CD8-positive, alpha-beta memory T cell (primary cell): ENCODE measurements at regions not wholly inside any gene's neighbourhood (a gene's known extent, or its start where the extent isn't known, plus 50 kb on each side); places are given as distances from the start of the nearest gene placed in this dataset.
"Not testable (repeated sequence)": the region's sequence is repeated elsewhere in the genome, so short reads cannot be mapped to it uniquely, and the experiment has no call there.

Source experiments
- CTCF ChIA-PET: fragments of 350-600 bp; sonication (Branson Sonifier 250); formaldehyde crosslinking; loops from one replicate; lab custom pipeline; 2021; ENCODE audit warnings: antibody characterized with exemption; lab: Charles Lee
- POLR2A ChIA-PET: fragments of 350-600 bp; sonication (Branson Sonifier 250); formaldehyde crosslinking; loops from one replicate; lab custom pipeline; 2021; ENCODE audit warnings: antibody characterized with exemption; lab: Charles Lee
- DNase-seq, 5 donors: peaks; one replicate each; pipeline versions ENCODE4 v3.0.0 to v3.0.0-alpha.2; 2020 to 2022; ENCODE audit warnings: mixed read lengths in 1 of 5
- H3K27ac ChIP-seq: one replicate; pipeline ENCODE4 v1.7.0; 2013; ENCODE audit warnings: low read depth, mild to moderate bottlenecking, low read length, moderate library complexity
- H3K27me3 ChIP-seq: 2 replicates; pipeline ENCODE4 v1.7.0; 2013; ENCODE audit warnings: low read length, mild to moderate bottlenecking; ENCODE audit not compliant: insufficient read depth, poor library complexity, severe bottlenecking
- H3K36me3 ChIP-seq: 2 replicates; pipeline ENCODE4 v1.7.0; 2013; ENCODE audit warnings: mild to moderate bottlenecking, low read length, moderate library complexity; ENCODE audit not compliant: insufficient read depth
- H3K4me1 ChIP-seq: 2 replicates; pipeline ENCODE4 v1.7.0; 2013; ENCODE audit warnings: mild to moderate bottlenecking, low read length, moderate library complexity; ENCODE audit not compliant: insufficient read depth
- H3K4me3 ChIP-seq: 2 replicates; pipeline ENCODE4 v1.7.0; 2013; ENCODE audit warnings: mild to moderate bottlenecking, low read length
- H3K9me3 ChIP-seq: 2 replicates; pipeline ENCODE4 v1.7.0; 2013; ENCODE audit warnings: mild to moderate bottlenecking, low read length
- H3K27ac Mint-ChIP-seq, 8 donors: one replicate each; pipeline ENCODE4 v1.8.0; 2020 to 2021; ENCODE audit warnings: mixed read lengths in 8 of 8, mild to moderate bottlenecking in 6 of 8, inconsistent platforms in 3 of 8, moderate library complexity in 3 of 8
- H3K27me3 Mint-ChIP-seq, 2 donors: one replicate each; pipeline ENCODE4 v1.8.0; 2020 to 2021; ENCODE audit warnings: mixed read lengths in 2 of 2, mild to moderate bottlenecking in 1 of 2, moderate library complexity in 1 of 2
- H3K36me3 Mint-ChIP-seq, 3 donors: one replicate each; pipeline ENCODE4 v1.8.0; 2020 to 2021; ENCODE audit warnings: mixed read lengths in 3 of 3, inconsistent platforms in 1 of 3, mild to moderate bottlenecking in 1 of 3
- H3K4me1 Mint-ChIP-seq, 3 donors: one replicate each; pipeline ENCODE4 v1.8.0; 2020 to 2021; ENCODE audit warnings: mixed read lengths in 3 of 3, inconsistent platforms in 1 of 3, mild to moderate bottlenecking in 1 of 3
- H3K4me3 Mint-ChIP-seq, 7 donors: one replicate each; pipeline ENCODE4 v1.8.0; 2020 to 2021; ENCODE audit warnings: mixed read lengths in 7 of 7, mild to moderate bottlenecking in 6 of 7, moderate library complexity in 4 of 7, inconsistent platforms in 2 of 7
- H3K9me3 Mint-ChIP-seq, 5 donors: one replicate each; pipeline ENCODE4 v1.8.0; 2020 to 2022; ENCODE audit warnings: mixed read lengths in 5 of 5, mild to moderate bottlenecking in 3 of 5, moderate library complexity in 2 of 5, inconsistent platforms in 1 of 5

DNA sequence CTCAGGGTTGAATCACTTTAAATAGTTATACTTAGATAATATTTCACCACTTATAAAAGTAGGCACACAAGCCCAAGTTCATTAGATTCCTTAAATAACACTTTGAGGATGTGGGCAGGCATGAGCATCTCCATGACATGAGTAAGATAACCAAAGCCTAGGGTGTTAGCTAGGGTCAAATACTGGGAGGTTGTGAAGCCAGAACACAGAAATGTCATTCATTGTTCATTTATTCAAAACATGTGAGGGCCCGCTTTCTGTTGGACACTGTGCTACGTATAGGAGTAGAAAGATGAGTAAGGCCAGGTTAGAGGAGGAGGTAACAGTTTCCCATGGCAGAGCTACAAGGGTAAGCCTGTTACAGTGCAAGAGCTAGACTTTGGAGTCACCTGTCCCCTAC is 93.5 kb upstream of the NEDD4L start:
- H3K4me1 Mint-ChIP-seq: no peaks in the 10 kb centered on the region
- H3K27me3 Mint-ChIP-seq: no peaks in the 10 kb centered on the region
- no peaks in the 10 kb centered on the region for H3K36me3 Mint-ChIP-seq
- no peak overlapping the region for H3K27ac ChIP-seq
- CTCF ChIA-PET: no interaction called here
- H3K27ac Mint-ChIP-seq: no peak overlapping the region
- POLR2A ChIA-PET: no interaction called here
- no peak overlapping the region for H3K4me3 Mint-ChIP-seq
- DNase-seq: no peak
- H3K36me3 ChIP-seq: no peaks in the 10 kb centered on the region
- no peaks in the 10 kb centered on the region for H3K4me1 ChIP-seq
- H3K4me3 ChIP-seq: no peak overlapping the region
- no peaks in the 10 kb centered on the region for H3K9me3 Mint-ChIP-seq
- no peaks in the 10 kb centered on the region for H3K9me3 ChIP-seq
- no peaks in the 10 kb centered on the region for H3K27me3 ChIP-seq

- H3K27ac Mint-ChIP-seq, DNase-seq, H3K4me3 Mint-ChIP-seq, H3K36me3 Mint-ChIP-seq, H3K4me1 Mint-ChIP-seq, H3K27me3 Mint-ChIP-seq, H3K27me3 ChIP-seq, CTCF ChIA-PET, H3K9me3 Mint-ChIP-seq, H3K4me1 ChIP-seq, H3K9me3 ChIP-seq, H3K36me3 ChIP-seq, H3K4me3 ChIP-seq, POLR2A ChIA-PET, H3K27ac ChIP-seq: not testable (repeated sequence)
Observed at GRCh38 chr18:57949335-57949734, 94.7 kb upstream of the NEDD4L start.

DNA sequence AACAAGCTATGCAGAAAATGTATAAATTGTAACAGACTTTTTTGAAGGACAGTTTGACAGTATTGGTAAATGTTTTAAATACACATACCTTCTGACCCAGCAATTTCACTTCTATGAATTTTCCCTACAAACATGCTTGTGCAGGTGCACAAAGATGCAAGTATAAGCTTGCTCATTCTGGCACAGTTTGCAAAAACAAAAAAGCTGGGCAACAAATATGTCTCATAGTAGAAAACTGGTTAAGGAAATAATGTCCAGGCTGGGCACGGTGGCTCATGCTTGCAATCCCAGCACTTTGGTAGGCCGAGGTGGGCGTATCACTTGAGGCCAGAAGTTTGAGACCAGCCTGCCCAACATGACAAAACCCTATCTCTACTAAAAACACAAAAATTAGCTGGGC is 96.9 kb upstream of the NEDD4L start:
- no peaks in the 10 kb centered on the region for H3K4me1 Mint-ChIP-seq
- no peak overlapping the region for H3K4me3 Mint-ChIP-seq
- Histone ChIP-seq H3K27me3 (no peaks in the 10 kb centered on the region), H3K27ac (no peak overlapping the region), H3K36me3 (no peaks in the 10 kb centered on the region), H3K4me1 (no peaks in the 10 kb centered on the region), H3K4me3 (no peak overlapping the region), H3K9me3 (no peaks in the 10 kb centered on the region)
- no peaks in the 10 kb centered on the region for H3K9me3 Mint-ChIP-seq
- ChIA-PET POLR2A (no interaction called here), CTCF (no interaction called here)
- DNase-seq: no peak
- H3K27ac Mint-ChIP-seq: no peak overlapping the region
- peaks cover 4 to 8% of the 10 kb centered on the region in 2 donors for H3K27me3 Mint-ChIP-seq
- H3K36me3 Mint-ChIP-seq: no peaks in the 10 kb centered on the region

- Histone ChIP-seq H3K36me3 (no peaks in the 10 kb centered on the region), H3K4me1 (no peaks in the 10 kb centered on the region), H3K27me3 (no peaks in the 10 kb centered on the region), H3K4me3 (no peak overlapping the region), H3K9me3 (no peaks in the 10 kb centered on the region), H3K27ac (no peak overlapping the region)
- peaks cover 15 to 16% of the 10 kb centered on the region in 2 donors for H3K27me3 Mint-ChIP-seq
- no peak for DNase-seq
- H3K9me3 Mint-ChIP-seq: no peaks in the 10 kb centered on the region
- H3K36me3 Mint-ChIP-seq: no peaks in the 10 kb centered on the region
- ChIA-PET CTCF (no interaction called here), POLR2A (no interaction called here)
- no peaks in the 10 kb centered on the region for H3K4me1 Mint-ChIP-seq
- H3K4me3 Mint-ChIP-seq: no peak overlapping the region
- no peak overlapping the region for H3K27ac Mint-ChIP-seq
Observed at GRCh38 chr18:57943723-57944122, 100.3 kb upstream of the NEDD4L start.

DNA sequence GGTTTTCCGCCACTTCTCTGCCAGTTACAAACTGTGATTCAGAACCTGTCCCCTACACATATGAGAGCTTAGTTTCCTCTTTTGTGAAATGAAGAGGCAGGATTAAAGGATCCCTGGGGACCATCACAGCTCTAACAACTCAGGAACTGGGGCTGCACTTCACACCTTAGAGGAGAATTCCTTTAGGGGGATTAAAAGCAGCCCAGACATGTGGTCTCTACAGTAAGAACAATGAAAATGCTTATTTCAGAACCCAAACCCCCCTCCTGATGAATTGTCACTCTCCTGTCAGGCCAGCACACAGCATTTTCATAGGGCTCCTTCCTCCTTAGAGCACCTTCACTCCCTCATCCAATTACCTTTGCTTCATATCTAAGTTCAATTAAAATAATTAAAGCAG is 101.5 kb upstream of the NEDD4L start:
- H3K36me3 Mint-ChIP-seq: no peaks in the 10 kb centered on the region
- POLR2A ChIA-PET: no interaction called here
- Histone ChIP-seq H3K4me3 (no peak overlapping the region), H3K27me3 (no peaks in the 10 kb centered on the region), H3K36me3 (no peaks in the 10 kb centered on the region), H3K4me1 (no peaks in the 10 kb centered on the region), H3K27ac (no peak overlapping the region), H3K9me3 (no peaks in the 10 kb centered on the region)
- no peaks in the 10 kb centered on the region for H3K4me1 Mint-ChIP-seq
- no peak overlapping the region for H3K4me3 Mint-ChIP-seq
- peaks cover 16 to 20% of the 10 kb centered on the region in 2 donors for H3K27me3 Mint-ChIP-seq
- no peak overlapping the region for H3K27ac Mint-ChIP-seq
- no peak for DNase-seq
- H3K9me3 Mint-ChIP-seq: no peaks in the 10 kb centered on the region
- CTCF ChIA-PET: no interaction called here

GRCh38 chr18:57941841-57942489 is 102.1 kb upstream of the NEDD4L start:
- DNase-seq: no peak
- Mint-ChIP-seq H3K27me3 (peaks cover 19 to 20% of the 10 kb centered on the region in 2 donors), H3K27ac (no peak overlapping the region), H3K4me3 (no peak overlapping the region), H3K9me3 (no peaks in the 10 kb centered on the region), H3K36me3 (no peaks in the 10 kb centered on the region), H3K4me1 (no peaks in the 10 kb centered on the region)
- ChIA-PET CTCF (no interaction called here), POLR2A (no interaction called here)
- H3K27ac ChIP-seq: no peak overlapping the region
- no peaks in the 10 kb centered on the region for H3K27me3 ChIP-seq
- no peaks in the 10 kb centered on the region for H3K9me3 ChIP-seq
- no peaks in the 10 kb centered on the region for H3K36me3 ChIP-seq
- H3K4me3 ChIP-seq: no peak overlapping the region
- H3K4me1 ChIP-seq: no peaks in the 10 kb centered on the region

DNA sequence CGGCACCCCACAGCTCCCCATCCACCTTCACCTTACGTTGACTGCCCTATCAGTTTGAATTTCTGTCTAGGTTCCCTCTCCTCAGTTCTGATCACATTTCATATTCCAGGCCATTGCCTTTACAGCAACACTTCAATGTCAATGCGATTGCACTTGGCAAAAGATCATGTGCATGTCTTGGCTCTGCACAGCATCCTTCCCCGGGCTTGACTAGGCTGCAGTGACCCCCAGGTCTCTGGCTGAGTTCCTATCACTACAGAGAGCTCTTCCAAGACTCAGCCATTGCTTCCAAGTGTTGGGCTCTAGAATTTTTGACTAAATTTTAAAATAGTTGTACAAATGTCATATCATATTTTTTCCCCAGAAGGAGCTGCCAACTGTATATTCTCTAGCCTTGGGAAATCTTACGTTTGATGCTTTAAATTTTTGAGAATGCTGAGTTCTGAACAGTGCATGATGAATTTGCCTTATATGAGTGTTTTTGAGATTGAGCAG is 103.8 kb upstream of the NEDD4L start:
- no peaks in the 10 kb centered on the region for H3K36me3 ChIP-seq
- ChIA-PET POLR2A (no interaction called here), CTCF (no interaction called here)
- H3K36me3 Mint-ChIP-seq: no peaks in the 10 kb centered on the region
- H3K4me3 ChIP-seq: no peak overlapping the region
- H3K27ac ChIP-seq: no peak overlapping the region
- H3K4me1 ChIP-seq: no peaks in the 10 kb centered on the region
- H3K27me3 ChIP-seq: no peaks in the 10 kb centered on the region
- H3K9me3 Mint-ChIP-seq: peaks cover 0 to under 1% (median 0%) of the 10 kb centered on the region in 5 donors
- DNase-seq: no peak
- H3K9me3 ChIP-seq: no peaks in the 10 kb centered on the region
- no peak overlapping the region for H3K27ac Mint-ChIP-seq
- H3K4me3 Mint-ChIP-seq: no peak overlapping the region
- no peaks in the 10 kb centered on the region for H3K4me1 Mint-ChIP-seq
- H3K27me3 Mint-ChIP-seq: peaks cover 19 to 20% of the 10 kb centered on the region in 2 donors

- H3K4me1 Mint-ChIP-seq, H3K4me3 Mint-ChIP-seq, H3K9me3 ChIP-seq, DNase-seq, H3K36me3 Mint-ChIP-seq, POLR2A ChIA-PET, H3K9me3 Mint-ChIP-seq, H3K4me3 ChIP-seq, H3K4me1 ChIP-seq, H3K27me3 Mint-ChIP-seq, CTCF ChIA-PET, H3K27ac ChIP-seq, H3K27me3 ChIP-seq, H3K36me3 ChIP-seq, H3K27ac Mint-ChIP-seq: not testable (repeated sequence)
Observed at GRCh38 chr18:57934375-57934774, 109.7 kb upstream of the NEDD4L start.
